Activated CD4-positive, alpha-beta T cell treated with anti-CD3 and anti-CD28 coated beads, Interleukin-2, Interleukin-4, amounts not matched to agents 100 ng/mL and 50 ng/mL, durations not matched to agents 16 hours and 8 hours (primary cell): ENCODE measurements at regions not wholly inside any gene's neighbourhood (a gene's known extent, or its start where the extent isn't known, plus 50 kb on each side); places are given as distances from the start of the nearest gene placed in this dataset.

Source experiments
- DNase-seq: peaks from one replicate; pipeline ENCODE4 v3.0.0-alpha.2; 2020; ENCODE audit warnings: low spot score

DNA sequence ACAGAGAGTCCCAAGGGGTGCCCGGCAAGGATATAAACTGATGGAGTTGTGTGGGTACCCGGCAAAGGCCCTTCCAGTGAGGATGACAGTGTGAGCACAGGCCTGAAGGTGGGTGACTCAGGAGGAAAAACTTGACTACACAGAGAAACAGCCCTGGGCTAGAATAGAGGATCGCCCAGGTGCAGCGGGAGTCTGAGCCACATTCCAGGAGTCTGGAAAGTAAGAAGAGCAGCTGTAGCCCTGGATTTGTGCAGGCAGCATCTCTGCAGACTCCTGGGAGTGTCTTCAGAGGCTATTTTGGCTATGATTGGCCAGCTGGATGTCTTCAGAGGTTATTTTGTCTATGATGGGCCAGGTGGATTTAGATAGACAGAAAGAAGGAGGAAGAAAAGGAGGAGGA is 367.6 kb upstream of the MKI67 start:
- DNase-seq, result no peak

DNA sequence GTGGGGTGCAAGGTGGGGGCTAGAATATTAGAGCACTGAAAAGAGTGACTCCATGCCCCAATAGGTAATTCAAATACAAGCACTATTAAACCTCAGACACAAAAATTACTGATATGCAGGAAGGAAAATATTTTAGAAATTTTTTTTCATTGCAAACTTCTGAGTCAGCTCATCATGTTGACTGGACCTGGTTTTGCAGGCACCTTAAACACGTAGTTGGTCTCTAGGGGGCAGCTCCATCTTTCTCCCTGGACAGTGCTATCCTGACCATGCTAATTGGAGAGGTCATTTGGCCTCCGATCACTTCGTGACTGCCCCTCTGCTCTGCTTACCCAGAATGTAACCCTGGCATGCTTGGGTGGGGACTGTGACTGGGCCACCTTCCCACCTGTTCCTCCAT is 368.4 kb upstream of the MKI67 start:
- DNase-seq, result no peak

DNA sequence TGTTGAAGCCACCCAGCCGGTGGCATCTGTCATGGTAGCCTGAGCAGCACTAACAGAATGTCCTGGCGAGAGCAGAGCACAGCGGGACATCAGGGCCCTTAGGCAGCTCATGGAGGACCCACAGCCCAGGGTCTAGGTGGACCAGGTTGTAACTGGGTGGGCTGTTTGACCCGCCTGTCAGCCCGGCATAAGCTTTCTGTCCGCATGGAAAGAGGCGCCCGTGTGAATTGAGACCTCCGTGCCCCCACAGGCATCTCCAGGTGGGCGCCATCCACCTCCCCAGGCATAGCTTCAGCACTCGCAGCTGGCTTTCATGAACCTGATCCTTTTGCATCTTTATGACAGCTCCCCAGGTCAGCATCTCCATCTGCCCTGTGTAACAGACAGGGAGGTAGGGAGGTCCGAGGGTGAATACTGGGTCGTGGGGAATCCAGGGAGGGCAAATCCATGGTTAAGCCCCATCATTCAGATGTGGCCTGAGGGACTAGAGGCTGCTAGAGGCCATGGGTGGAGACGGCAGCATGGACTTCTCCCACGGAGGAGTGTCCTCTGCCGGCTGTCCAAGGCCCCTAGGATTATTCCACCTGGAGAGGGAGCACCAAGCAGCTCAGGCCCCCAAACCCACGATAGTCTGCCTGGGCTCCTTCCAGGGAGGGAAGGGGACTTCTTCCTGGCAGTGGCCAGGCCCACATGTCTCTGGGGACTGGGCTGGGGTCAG is 371.6 kb upstream of the MKI67 start:
- DNase-seq, result no peak

DNA sequence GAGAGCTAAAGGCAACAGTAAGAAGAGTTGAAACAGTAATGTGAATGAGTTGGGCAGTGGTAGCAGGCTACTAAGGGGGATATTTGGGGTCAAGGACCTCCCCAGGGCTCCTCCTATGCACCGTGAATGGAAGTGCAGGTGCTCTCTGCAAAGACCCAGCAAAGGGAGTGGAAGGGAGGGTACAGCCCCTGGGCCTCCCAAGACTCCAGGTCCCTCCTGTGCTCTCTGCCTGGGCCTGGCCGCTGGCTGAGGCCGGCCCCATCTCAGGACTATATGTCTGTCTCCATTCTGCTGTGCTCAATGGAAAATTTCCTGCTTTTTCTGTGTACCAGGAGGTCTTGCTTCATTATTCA is 372.1 kb upstream of the MKI67 start:
- no peak for DNase-seq

- DNase-seq, result no peak
Measured at GRCh38 chr10:128498746-128499145, 372.5 kb upstream of the MKI67 start.

DNA sequence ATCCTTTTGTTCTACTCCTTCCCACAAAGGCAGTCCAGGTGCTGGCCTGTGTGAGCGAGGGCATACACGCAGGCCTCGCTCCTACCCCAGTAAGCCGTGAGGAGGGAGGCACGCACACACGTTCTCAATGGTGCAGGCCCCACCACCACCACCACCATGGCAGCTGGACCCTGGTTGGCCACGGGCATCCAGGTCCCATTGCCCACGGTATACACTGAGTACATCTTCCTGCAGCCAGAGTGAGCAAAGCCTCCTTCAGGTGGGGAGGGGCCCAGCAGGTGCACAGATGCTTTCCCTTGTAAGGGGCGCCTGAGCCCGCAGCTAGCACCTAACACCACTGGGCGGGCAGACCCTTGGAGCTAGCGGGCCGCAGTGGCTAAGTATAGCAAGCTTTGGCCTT is 373.3 kb upstream of the MKI67 start:
- no peak for DNase-seq

DNA sequence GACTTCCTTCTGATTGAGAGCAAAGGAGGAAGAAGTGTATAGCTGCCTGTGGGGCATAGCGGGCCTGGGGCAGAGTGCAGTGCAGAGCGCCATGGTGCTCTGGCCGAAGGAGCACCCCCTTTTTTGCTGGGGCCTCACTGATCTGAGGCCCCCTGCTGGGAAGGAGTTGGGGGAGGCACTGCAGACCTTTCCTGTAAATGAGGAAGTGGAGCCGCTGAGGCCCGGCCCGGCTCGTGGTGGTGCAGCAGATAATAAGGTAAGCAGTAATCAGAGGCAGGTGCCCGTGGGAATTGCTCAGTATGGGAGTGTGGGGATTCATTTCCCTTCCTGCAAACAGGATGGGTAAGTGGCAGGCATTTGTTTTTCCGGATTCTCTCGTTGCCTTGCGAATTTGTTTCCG is 373.7 kb upstream of the MKI67 start:
- no peak for DNase-seq

GRCh38 chr10:128500642-128501041 is 374.4 kb upstream of the MKI67 start:
- no peak for DNase-seq

- DNase-seq, result no peak
Measured at GRCh38 chr10:128505346-128505745, 379.1 kb upstream of the MKI67 start.

DNA sequence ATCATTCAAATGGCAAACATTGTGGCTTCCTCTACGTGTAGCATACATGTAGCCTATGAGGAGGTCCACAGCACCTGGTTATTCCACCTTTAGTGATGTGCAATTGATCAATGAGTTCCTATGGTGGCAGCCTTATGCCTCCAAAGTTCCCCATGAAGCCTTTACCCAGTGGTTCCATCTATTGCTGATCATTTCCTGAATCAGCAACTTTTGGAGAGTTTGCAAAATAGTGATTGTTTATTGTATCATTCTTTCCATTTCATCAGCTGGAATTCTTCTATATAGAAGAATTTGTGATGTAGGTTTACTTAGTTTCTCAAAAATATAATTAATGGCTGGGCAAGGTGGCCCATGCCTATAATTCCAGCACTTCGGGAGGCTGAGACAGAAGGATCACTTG is 380.2 kb upstream of the MKI67 start:
- DNase-seq, result no peak

DNA sequence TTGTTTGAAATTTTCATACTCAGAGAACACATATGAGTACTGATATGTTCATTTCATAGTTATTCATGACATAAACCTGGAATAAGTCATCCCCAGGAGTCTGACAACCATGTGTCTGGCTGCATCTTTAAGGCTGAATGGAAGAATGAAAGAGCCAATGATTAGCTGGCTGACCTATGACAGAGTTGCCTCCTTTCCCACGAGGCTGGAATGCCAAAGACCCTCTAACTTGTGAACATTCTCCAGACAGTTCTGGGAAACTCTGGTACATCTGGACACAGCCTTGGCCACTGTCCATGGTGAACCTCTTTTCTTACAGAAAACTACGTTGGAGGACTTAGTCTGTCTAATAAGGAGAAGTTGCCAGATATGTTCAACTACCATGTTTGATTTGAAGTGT is 380.8 kb upstream of the MKI67 start:
- no peak for DNase-seq

DNA sequence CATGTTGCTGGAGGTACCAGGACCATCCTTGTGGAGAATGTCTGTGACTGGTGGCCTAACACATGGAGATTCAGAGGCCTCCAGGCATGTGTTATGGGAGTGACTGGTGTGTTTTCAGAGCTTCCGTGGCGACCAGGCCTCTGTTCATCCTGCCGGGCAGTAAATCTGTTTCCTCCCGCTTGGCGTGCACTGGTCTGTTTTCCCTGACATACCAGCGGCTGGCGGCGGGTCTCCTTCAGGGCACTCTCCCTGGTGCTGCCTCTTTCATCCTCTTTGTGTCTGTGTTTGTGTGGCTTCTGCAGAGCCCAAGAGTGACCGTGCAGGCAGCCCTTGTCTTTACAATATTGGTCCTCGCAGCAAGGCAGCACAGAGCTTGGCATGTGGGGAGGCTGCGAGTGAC is 385.1 kb upstream of the MKI67 start:
- no peak for DNase-seq

DNA sequence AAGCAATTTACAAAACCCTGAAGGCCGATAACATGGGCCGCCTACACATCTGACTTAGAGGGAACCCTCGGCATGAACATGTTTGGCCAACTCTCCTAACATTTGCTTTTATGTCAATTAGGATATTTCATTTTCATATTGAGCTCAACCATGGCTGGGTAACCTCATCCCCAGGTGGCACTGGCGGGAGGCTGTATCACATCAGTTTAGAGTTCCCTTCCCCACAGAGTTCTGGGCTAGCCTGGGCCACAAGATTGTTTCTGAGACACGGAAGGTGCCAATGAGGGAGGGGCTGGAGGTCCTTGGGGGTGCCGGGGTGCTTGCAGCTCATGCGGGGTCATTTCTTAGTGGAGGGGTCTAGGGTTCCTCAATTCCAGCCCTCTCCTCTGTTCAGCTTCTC is 386.5 kb upstream of the MKI67 start:
- no peak for DNase-seq

DNA sequence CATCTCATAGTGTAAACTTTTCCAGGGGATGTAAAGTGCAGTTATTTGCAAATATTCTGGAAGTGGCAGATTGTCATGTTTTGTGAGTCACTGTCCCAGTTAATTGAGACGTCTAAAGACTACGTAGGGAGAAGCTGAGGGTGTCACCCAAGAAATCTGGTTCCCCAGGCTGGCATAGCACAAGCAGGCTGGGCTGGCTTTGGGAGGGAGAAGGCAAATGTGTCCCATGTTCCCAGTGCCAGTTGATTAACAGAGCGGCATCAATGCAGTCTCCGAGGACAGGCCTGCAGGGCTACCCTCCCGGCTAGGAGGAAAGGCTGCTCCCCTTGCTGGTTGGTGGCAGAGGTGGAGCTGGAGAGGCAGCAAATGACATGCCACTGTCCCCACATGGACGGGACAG is 388.3 kb upstream of the MKI67 start:
- DNase-seq, result no peak

GRCh38 chr10:128516180-128516579 is 390.0 kb upstream of the MKI67 start:
- no peak for DNase-seq

DNA sequence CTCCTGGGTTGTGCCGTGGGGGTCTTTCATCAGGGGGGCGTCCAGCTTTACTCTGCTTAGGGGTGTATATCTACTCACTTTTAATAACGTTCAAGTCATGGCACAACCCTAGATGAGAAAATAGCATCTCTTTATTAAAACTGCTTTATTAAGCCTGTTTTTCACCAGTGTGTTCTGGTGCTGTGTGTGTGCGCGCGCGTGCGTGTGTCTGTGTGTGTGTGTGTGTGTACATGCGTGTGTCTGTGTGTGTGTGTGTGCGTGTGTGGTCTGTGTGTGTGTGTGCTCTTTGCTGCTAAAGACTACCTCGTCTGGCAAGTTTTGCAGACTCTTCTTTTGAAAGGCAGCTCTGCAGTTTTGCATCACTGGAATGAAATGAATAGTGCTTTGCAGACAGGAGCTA is 390.9 kb upstream of the MKI67 start:
- DNase-seq, result no peak

DNA sequence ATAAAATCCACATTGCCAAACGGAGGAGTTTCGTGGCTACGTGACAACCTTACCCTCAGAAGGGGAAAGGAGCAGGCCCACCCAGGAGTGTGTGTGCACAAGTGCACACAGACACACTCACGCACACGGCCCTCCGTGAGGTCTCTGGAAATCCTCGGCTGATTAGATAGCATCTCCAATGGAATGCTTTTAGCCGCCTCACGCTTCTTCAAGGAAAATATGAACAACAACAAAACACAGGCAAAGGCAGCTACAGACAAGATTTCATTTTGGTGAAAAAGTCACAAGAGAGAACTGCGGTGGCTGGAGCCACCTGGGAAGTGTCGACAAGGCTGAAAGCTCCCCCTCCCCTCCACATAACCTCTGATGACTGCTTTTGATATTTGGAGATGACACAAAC is 391.8 kb upstream of the MKI67 start:
- DNase-seq, result no peak

- no peak for DNase-seq
Measured at GRCh38 chr10:128519581-128519980, 393.4 kb upstream of the MKI67 start.

DNA sequence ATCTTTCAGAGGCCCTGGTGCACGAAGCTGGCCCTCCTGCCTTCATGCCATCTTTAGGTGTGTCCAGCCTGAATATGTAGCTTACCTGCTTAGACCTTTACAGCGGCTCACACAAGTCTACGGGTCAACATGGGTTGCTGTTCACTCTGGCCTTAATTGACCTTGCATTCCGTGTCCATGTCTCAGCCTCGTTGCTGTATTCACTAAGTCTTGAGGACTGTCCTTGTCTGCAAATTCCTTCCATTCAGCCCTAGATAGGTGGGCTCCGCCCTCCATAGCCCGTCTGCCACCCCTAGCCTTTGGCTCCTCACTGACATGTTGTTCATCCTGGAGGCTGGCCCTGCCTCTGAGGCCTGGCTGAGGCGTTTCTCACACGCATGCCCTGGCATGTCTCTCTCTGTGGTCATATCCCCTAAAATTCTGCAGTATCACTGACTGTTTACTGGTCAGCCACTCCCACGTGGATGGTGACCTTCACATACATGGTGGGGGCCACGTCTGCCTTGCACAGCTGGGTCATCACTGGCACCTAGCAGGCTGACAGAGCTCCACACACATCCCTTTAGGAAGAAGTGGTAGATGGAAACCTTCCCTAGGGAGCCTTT is 394.1 kb upstream of the MKI67 start:
- DNase-seq, result no peak

GRCh38 chr10:128522551-128523308 is 396.5 kb upstream of the MKI67 start:
- DNase-seq, result no peak

- no peak for DNase-seq
Measured at GRCh38 chr10:128525444-128525843, 399.2 kb upstream of the MKI67 start.

DNA sequence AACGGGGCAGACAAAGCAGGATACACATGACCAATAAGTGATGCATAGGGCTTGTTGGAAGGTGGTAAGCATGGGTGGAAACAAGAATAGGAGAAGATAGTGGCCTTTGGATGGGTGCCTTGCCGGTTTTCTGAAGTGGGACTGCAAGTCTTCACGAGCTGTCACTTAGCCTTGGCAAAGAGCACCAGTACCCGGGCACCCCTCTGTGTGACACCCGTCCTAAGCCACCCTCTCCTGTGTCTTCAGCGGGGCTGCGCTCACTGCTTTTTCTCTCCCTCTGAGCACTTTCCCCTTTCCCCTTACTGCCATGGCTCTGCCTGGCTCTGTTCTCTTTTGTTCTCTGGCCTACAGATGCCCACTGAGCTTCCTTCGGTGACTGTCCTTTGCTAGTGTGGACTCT is 399.7 kb upstream of the MKI67 start:
- DNase-seq, result no peak

GRCh38 chr10:128526791-128527375 is 400.7 kb upstream of the MKI67 start:
- DNase-seq, result no peak
